ENCODE measurements at regions not wholly inside any gene's neighbourhood (a gene's known extent, or its start where the extent isn't known, plus 50 kb on each side); places are given as distances from the start of the nearest gene placed in this dataset.
A peak's percentile ranks its signal among the peaks of the same experiment; 100 is the strongest.

- no peak for DNase-seq
Observed at GRCh38 chr7:136057509-136057908, 80.3 kb upstream of the MTPN start.

- DNase-seq = no peak
Observed at GRCh38 chr7:136056651-136057231, 79.6 kb upstream of the MTPN start.

GRCh38 chr7:136055266-136055665 is 78.1 kb upstream of the MTPN start:
- no peak for DNase-seq

GRCh38 chr7:136053689-136054485 is 76.7 kb upstream of the MTPN start:
- no peak for DNase-seq

- DNase-seq = no peak
Observed at GRCh38 chr7:136051203-136051928, 74.2 kb upstream of the MTPN start.

- no peak for DNase-seq
Observed at GRCh38 chr7:136050462-136050847, 73.3 kb upstream of the MTPN start.

- DNase-seq = no peak
Observed at GRCh38 chr7:136049818-136050461, 72.8 kb upstream of the MTPN start.

GRCh38 chr7:136049117-136049516 is 72.0 kb upstream of the MTPN start:
- no peak for DNase-seq

GRCh38 chr7:136046548-136046947 is 69.4 kb upstream of the MTPN start:
- DNase-seq = no peak

- no peak for DNase-seq
Observed at GRCh38 chr7:136045992-136046391, 68.8 kb upstream of the MTPN start.

- no peak for DNase-seq
Observed at GRCh38 chr7:136045181-136045580, 68.0 kb upstream of the MTPN start.

- DNase-seq = no peak
Observed at GRCh38 chr7:136039577-136040345, 62.6 kb upstream of the MTPN start.

GRCh38 chr7:136036336-136036735 is 59.2 kb upstream of the MTPN start:
- DNase-seq = no peak

- no peak for DNase-seq
Observed at GRCh38 chr7:136034132-136034531, 57.0 kb upstream of the MTPN start.

GRCh38 chr7:136033413-136034031 is 56.4 kb upstream of the MTPN start:
- DNase-seq = peak in 1 of 5 donors; percentile 12

- DNase-seq = peak in 1 of 5 donors; percentile 54
Observed at GRCh38 chr7:136030867-136031318, 53.7 kb upstream of the MTPN start.

GRCh38 chr7:136030330-136030729 is 53.2 kb upstream of the MTPN start:
- no peak for DNase-seq

- DNase-seq = no peak
Observed at GRCh38 chr7:136027160-136027559, 50.0 kb upstream of the MTPN start.
